GM12872 (cell line): ENCODE measurements at regions not wholly inside any gene's neighbourhood (a gene's known extent, or its start where the extent isn't known, plus 50 kb on each side); places are given as distances from the start of the nearest gene placed in this dataset.

ENCODE experiments used
- TF ChIP-seq, protein P1 (sequence below): IDR thresholded peaks from 3 replicates; pipeline ENCODE4 v1.5.1; 2011; ENCODE audit warnings: low read depth, mild to moderate bottlenecking, low read length, moderate library complexity; ENCODE audit not compliant: insufficient read depth

DNA sequence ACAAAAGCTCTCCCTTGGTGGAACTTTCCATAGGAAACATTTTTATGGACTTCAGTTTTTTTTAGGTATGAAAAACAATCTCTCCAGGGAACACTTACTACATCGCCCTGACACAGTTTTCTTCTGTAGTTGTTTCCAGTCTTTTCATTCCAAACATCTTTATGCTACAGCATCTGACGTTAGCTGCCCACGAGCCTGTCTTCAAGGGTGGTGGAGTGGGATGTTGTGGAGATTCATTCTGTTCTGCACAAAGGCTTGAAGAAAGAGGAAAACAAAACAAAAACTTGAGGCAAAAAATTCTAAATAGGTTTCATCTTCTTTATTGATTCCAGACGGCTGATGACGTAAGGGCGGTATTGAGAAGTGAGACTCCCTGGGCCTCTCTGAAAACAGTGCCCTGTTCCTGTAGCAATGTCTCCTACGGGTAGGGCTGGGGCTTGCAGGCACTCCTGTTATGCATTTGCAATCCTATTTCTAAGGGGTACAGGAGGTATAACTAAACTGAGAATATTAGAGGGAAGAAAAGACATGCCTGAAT lies 375.0 kb downstream of the RNF144A start:
- TF ChIP-seq, protein P1, sequence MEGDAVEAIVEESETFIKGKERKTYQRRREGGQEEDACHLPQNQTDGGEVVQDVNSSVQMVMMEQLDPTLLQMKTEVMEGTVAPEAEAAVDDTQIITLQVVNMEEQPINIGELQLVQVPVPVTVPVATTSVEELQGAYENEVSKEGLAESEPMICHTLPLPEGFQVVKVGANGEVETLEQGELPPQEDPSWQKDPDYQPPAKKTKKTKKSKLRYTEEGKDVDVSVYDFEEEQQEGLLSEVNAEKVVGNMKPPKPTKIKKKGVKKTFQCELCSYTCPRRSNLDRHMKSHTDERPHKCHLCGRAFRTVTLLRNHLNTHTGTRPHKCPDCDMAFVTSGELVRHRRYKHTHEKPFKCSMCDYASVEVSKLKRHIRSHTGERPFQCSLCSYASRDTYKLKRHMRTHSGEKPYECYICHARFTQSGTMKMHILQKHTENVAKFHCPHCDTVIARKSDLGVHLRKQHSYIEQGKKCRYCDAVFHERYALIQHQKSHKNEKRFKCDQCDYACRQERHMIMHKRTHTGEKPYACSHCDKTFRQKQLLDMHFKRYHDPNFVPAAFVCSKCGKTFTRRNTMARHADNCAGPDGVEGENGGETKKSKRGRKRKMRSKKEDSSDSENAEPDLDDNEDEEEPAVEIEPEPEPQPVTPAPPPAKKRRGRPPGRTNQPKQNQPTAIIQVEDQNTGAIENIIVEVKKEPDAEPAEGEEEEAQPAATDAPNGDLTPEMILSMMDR = no peak

DNA sequence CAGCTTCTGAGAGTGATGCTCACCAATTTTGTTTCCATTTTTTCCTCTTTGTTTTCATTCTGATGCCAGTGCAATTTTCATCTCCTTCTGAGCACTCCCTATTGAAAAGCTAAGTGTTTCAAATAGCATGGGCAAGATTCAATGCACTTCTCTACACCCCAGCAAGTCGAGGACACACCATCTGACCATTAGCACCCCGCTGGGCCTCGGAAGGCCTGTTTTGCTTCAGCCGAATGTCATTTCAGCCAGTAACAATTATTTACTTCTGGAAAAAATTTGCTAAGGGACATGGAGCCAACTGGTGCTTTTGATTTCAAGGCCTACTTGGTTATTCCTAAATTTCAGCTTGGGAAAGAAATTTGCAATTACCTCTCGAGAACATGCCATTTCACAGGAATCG lies 392.4 kb downstream of the RNF144A start:
- TF ChIP-seq, protein P1 = no peak

DNA sequence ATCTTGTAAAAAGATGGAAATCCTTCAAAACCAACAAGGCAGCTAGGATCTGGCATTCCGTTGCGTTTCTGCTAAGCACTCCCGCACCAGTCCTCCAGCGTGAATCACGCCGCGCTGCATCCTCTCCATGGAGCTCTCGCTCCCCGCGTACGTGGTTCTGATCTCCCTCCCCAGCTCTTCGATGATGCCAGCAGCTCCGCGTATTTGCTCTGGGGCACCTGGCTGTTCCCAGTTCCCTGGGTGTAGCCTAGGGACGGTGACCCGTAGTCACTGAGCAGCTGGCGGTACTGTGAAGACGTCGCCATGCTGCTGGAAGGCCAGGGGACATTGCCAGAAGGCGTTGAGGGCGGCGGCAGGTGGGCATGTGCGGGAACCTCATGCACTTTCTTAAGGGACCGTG lies 407.5 kb downstream of the RNF144A start:
- TF ChIP-seq, protein P1 = no peak

- TF ChIP-seq, protein P1 = no peak
Observed at GRCh38 chr2:7325186-7325585, 408.0 kb downstream of the RNF144A start.

DNA sequence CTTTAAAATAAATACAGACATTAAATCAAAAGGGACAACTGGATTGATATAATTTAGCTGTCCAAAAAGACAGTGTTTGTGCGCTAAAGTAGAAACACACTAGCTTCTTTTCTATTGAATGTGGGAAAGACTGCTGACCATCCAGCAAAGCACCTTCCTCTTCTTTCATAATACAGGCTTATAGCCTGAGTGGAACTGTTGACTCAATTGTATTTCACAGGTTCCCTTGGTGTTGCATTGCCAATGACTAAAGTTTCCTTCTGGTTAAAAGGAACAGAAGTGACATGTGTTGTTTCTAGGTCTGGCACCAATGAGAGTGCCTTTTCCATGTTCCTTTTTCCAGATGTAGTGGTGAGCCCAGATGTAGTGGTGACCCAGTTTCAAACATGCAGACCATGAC lies 412.3 kb downstream of the RNF144A start:
- TF ChIP-seq, protein P1 = no peak

DNA sequence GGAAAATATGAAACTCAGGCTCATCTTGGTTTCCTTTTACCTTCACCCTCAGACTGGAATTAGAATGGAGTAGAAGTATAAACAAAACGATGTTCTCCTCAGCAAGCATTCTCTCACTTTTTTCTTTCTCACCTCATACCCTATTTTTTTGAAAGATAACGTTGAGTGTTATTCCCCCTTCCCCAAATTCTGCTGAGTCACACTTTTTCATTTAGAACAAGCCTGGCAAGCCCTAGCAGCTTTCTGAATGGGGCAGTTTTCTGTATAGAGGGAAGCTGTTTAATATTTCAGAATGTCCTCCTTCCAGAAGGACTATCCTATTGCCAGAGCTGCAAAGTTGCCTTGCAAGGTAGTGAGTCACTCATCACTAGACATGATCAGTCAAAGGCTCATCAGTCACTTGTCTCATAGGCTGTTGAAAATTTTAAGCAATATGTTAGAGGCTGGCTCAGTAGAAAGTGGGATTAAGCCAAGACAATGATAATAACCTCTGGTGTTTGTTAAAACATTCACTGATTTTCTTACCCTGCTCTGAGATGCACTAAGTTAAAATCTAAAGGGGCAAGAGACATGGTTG lies 416.1 kb downstream of the RNF144A start:
- TF ChIP-seq, protein P1 = no peak

DNA sequence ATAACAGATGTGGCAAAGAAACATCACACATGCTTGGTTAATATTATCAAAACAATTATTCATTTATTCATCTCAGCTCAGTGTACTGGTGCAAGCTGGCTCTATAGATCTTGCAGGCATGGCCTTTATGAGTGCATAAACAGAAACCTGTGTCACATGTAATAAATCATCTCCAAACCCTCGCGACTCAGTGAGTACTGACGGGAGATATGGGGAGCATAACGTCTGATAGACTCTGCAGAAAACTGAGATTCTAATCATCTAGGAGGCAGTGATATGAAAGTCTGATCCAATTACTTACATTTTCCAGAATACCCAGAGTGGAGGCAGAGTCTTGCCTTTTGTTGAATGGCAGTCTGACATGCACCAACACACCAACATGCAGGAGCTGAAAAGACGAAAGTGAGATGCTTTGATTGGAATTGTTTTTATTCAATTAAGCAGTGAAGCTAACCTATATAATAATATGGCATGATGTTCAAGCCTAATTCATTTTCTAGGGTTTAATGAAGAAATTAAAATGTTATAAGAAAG lies 416.8 kb downstream of the RNF144A start:
- TF ChIP-seq, protein P1 = no peak
